ENCODE measurements at regions not wholly inside any gene's neighbourhood (a gene's known extent, or its start where the extent isn't known, plus 50 kb on each side); places are given as distances from the start of the nearest gene placed in this dataset.

DNA sequence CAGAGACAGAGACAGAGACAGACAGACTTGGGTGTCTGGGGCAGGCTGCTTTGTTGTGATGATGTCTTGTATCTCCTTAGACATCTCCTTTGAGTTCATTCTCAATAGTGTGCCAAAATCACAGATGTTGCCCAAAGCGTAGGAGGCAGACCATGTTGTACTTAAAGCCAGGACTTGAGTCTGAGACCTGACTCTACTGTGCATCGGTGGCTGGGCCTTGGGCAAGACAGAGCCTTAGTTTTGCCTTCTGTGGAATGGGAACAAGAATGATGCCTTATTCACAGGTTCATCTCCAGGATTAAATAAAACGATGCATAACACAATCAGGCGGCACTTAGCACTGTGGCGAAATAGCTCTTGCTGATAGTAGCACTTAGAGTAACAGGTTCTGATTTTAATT lies 230.3 kb downstream of the AACS start:
- no peak for DNase-seq (ENCODE audit: low read depth)
- TF ChIP-seq, protein P1, sequence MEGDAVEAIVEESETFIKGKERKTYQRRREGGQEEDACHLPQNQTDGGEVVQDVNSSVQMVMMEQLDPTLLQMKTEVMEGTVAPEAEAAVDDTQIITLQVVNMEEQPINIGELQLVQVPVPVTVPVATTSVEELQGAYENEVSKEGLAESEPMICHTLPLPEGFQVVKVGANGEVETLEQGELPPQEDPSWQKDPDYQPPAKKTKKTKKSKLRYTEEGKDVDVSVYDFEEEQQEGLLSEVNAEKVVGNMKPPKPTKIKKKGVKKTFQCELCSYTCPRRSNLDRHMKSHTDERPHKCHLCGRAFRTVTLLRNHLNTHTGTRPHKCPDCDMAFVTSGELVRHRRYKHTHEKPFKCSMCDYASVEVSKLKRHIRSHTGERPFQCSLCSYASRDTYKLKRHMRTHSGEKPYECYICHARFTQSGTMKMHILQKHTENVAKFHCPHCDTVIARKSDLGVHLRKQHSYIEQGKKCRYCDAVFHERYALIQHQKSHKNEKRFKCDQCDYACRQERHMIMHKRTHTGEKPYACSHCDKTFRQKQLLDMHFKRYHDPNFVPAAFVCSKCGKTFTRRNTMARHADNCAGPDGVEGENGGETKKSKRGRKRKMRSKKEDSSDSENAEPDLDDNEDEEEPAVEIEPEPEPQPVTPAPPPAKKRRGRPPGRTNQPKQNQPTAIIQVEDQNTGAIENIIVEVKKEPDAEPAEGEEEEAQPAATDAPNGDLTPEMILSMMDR (IDR thresholded peaks at IDR 0.05; ENCODE audit: insufficient read depth, low read length) = no peak
- H3K4me3 ChIP-seq (ENCODE audit: low read depth, low read length) = no peak overlapping the region

- H3K4me3 ChIP-seq (ENCODE audit: low read depth, low read length) = no peak overlapping the region
- no peak for DNase-seq (ENCODE audit: low read depth)
- TF ChIP-seq, protein P1 (IDR thresholded peaks at IDR 0.05; ENCODE audit: insufficient read depth, low read length) = no peak
Observed at GRCh38 chr12:125296701-125297100, 231.5 kb downstream of the AACS start.

- TF ChIP-seq, protein P1 (IDR thresholded peaks at IDR 0.05; ENCODE audit: insufficient read depth, low read length) = no peak
- DNase-seq (ENCODE audit: low read depth) = no peak
- no peak overlapping the region for H3K4me3 ChIP-seq (ENCODE audit: low read depth, low read length)
Observed at GRCh38 chr12:125299840-125300239, 234.6 kb downstream of the AACS start.

DNA sequence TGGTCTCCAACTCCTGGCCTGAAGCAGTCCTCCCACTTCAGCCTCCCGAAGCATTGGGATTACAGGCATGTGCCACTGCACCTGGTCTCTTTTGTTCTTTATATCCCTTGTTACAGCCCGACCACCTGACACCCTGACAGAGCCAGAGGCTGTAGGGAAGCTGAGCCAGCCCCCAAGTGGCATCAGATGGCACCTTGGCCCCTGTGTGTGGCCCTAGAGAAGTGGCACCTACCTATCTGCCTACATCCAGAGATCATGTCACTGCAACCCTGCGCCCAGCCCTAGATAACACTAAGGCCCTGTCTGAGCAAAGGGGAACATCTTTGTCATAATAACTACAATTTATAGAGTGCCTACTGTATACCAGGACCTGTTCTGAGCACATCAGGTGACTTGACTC lies 235.0 kb downstream of the AACS start:
- TF ChIP-seq, protein P1 (IDR thresholded peaks at IDR 0.05; ENCODE audit: insufficient read depth, low read length) = no peak
- H3K4me3 ChIP-seq (ENCODE audit: low read depth, low read length) = no peak overlapping the region
- no peak for DNase-seq (ENCODE audit: low read depth)

- DNase-seq (ENCODE audit: low read depth) = no peak
- no peak overlapping the region for H3K4me3 ChIP-seq (ENCODE audit: low read depth, low read length)
- TF ChIP-seq, protein P1 (IDR thresholded peaks at IDR 0.05; ENCODE audit: insufficient read depth, low read length) = no peak
Observed at GRCh38 chr12:125303337-125303736, 238.1 kb downstream of the AACS start.

DNA sequence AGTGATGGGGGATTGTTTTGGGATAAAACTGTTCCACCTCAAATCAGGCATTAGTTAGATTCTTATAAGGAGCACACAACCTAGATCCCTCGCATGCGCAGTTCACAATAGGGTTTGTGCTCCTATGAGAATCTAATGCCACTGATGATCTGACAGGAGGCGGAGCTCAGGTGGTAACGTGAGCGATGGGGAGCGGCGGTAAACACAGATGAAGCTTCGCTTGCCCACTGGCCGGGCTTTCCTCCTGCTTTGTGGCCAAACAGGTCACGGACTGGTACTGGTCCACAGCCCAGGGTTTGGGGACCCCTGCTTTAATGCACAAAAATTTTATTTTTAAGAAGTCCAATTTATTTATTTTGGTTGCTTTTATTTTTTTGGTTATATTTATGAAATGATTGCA lies 238.8 kb downstream of the AACS start:
- TF ChIP-seq, protein P1 (IDR thresholded peaks at IDR 0.05; ENCODE audit: insufficient read depth, low read length) = no peak
- H3K4me3 ChIP-seq (ENCODE audit: low read depth, low read length) = no peak overlapping the region
- no peak for DNase-seq (ENCODE audit: low read depth)

- no peak overlapping the region for H3K4me3 ChIP-seq (ENCODE audit: low read depth, low read length)
- TF ChIP-seq, protein P1 (IDR thresholded peaks at IDR 0.05; ENCODE audit: insufficient read depth, low read length) = no peak
- DNase-seq (ENCODE audit: low read depth) = no peak
Observed at GRCh38 chr12:125305231-125305630, 240.0 kb downstream of the AACS start.

All from fibroblast of the aortic adventitia (primary cell).